Cardiac muscle cell (in vitro differentiated cells and primary cell): ENCODE measurements at regions not wholly inside any gene's neighbourhood (a gene's known extent, or its start where the extent isn't known, plus 50 kb on each side); places are given as distances from the start of the nearest gene placed in this dataset.
A peak's percentile ranks its signal among the peaks of the same experiment; 100 is the strongest.

Experiments used
- DNase-seq, 2 donors: peaks; one replicate each; pipeline versions ENCODE4 v3.0.0 to v3.0.0-alpha.2; 2010 to 2017; ENCODE audit warnings: low read depth in 1 of 2, low spot score in 1 of 2
- H3K27ac ChIP-seq: fragments of 200-600 bp; sonication (generic); 2 replicates; pipeline ENCODE4 v1.5.1; 2016
- H3K27me3 ChIP-seq: fragments of 200-600 bp; sonication (generic); 2 replicates; pipeline ENCODE4 v1.6.0; 2016; ENCODE audit warnings: control low read depth
- H3K36me3 ChIP-seq: fragments of 200-600 bp; sonication (generic); 2 replicates; pipeline ENCODE4 v1.5.1; 2016; ENCODE audit warnings: control low read depth
- H3K4me1 ChIP-seq: fragments of 200-600 bp; sonication (generic); 2 replicates; pipeline ENCODE4 v1.8.1; 2017; ENCODE audit warnings: low read depth, mild to moderate bottlenecking, mixed run types
- H3K4me3 ChIP-seq: fragments of 200-600 bp; sonication (generic); 2 replicates; pipeline ENCODE4 v1.5.1; 2016; ENCODE audit warnings: mild to moderate bottlenecking
- H3K9me3 ChIP-seq: fragments of 200-600 bp; sonication (generic); 2 replicates; pipeline ENCODE4 v1.5.1; 2017; ENCODE audit warnings: low read depth, mild to moderate bottlenecking, control low read depth
- CTCF ChIP-seq: IDR thresholded peaks from 2 replicates; pipeline ENCODE4 v1.5.1; 2012; ENCODE audit warnings: low read depth, mild to moderate bottlenecking, low read length

- TF ChIP-seq CTCF: no peak
- H3K36me3 ChIP-seq: no peaks in the 10 kb centered on the region
- H3K27ac ChIP-seq: no peak overlapping the region
- H3K9me3 ChIP-seq: no peaks in the 10 kb centered on the region
- no peaks in the 10 kb centered on the region for H3K4me1 ChIP-seq
- no peaks in the 10 kb centered on the region for H3K27me3 ChIP-seq
- peak in 1 of 2 donors; percentile 26 for DNase-seq
- no peak overlapping the region for H3K4me3 ChIP-seq
Observed at GRCh38 chr2:150907466-150907865, 354.2 kb downstream of the RBM43 start.

DNA sequence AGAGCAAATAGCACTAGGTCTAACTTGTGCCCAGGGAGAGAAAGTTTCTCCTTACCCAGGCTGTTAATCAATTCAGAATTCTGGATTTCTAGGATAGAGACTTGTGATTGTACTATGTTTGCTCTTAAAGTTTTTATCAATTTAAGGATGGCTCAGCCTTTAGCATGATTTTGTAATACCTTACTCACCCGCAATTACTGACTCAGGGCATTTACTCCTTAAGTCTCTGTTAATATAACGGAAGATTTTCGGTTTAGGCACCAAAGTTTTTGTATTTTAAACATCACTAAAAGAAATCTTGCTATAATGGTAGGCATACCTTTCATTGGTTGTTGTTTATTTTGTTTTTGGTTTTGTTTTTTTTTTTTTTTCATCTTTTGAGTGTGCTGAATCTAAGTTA is 358.2 kb downstream of the RBM43 start:
- Histone ChIP-seq H3K27me3 (no peaks in the 10 kb centered on the region), H3K4me1 (no peaks in the 10 kb centered on the region), H3K9me3 (no peaks in the 10 kb centered on the region), H3K27ac (no peak overlapping the region), H3K4me3 (no peak overlapping the region), H3K36me3 (no peaks in the 10 kb centered on the region)
- no peak for TF ChIP-seq CTCF
- no peak for DNase-seq

GRCh38 chr2:150903055-150903454 is 358.6 kb downstream of the RBM43 start:
- TF ChIP-seq CTCF: no peak

GRCh38 chr2:150900913-150901312 is 360.8 kb downstream of the RBM43 start:
- no peak for DNase-seq
- Histone ChIP-seq H3K4me1 (no peaks in the 10 kb centered on the region), H3K4me3 (no peak overlapping the region), H3K27ac (no peak overlapping the region), H3K36me3 (no peaks in the 10 kb centered on the region), H3K9me3 (no peaks in the 10 kb centered on the region), H3K27me3 (no peaks in the 10 kb centered on the region)
- TF ChIP-seq CTCF: no peak

More at GRCh38 chr2:150903055-150903454, 358.6 kb downstream of the RBM43 start:
- DNase-seq: no peak
- Histone ChIP-seq H3K9me3 (no peaks in the 10 kb centered on the region), H3K4me1 (no peaks in the 10 kb centered on the region), H3K36me3 (no peaks in the 10 kb centered on the region), H3K27me3 (no peaks in the 10 kb centered on the region), H3K4me3 (no peak overlapping the region), H3K27ac (no peak overlapping the region)

GRCh38 chr2:150895968-150896367 is 365.7 kb downstream of the RBM43 start:
- no peak for DNase-seq
- H3K27ac ChIP-seq: no peak overlapping the region
- H3K36me3 ChIP-seq: no peaks in the 10 kb centered on the region
- H3K4me3 ChIP-seq: no peak overlapping the region
- TF ChIP-seq CTCF: no peak
- H3K4me1 ChIP-seq: no peaks in the 10 kb centered on the region
- no peaks in the 10 kb centered on the region for H3K27me3 ChIP-seq
- no peaks in the 10 kb centered on the region for H3K9me3 ChIP-seq

- no peak overlapping the region for H3K27ac ChIP-seq
- no peak for DNase-seq
- H3K36me3 ChIP-seq: no peaks in the 10 kb centered on the region
- H3K4me1 ChIP-seq: no peaks in the 10 kb centered on the region
- H3K27me3 ChIP-seq: no peaks in the 10 kb centered on the region
- no peak overlapping the region for H3K4me3 ChIP-seq
- no peaks in the 10 kb centered on the region for H3K9me3 ChIP-seq
- TF ChIP-seq CTCF: no peak
Observed at GRCh38 chr2:150889141-150889540, 372.5 kb downstream of the RBM43 start.
